HL-60 (cell line): ENCODE measurements at regions not wholly inside any gene's neighbourhood (a gene's known extent, or its start where the extent isn't known, plus 50 kb on each side); places are given as distances from the start of the nearest gene placed in this dataset.

Experiments
- DNase-seq, 2 experiments: peaks; one replicate each; pipeline ENCODE4 v3.0.0-alpha.2; 2010 to 2020; ENCODE audit warnings: low read depth in 1 of 2, low spot score in 1 of 2
- H3K27ac ChIP-seq: fragments of 250-450 bp; sonication (Bioruptor Pico); replicated peaks from 2 replicates; pipeline ENCODE4 v1.5.1; 2020; ENCODE audit warnings: mild to moderate bottlenecking, moderate library complexity
- H3K27me3 ChIP-seq: fragments of 250-450 bp; sonication (Bioruptor Pico); 2 replicates; pipeline ENCODE4 v1.5.1; 2021; ENCODE audit warnings: mild to moderate bottlenecking, moderate library complexity; ENCODE audit not compliant: insufficient read depth, poor library complexity, severe bottlenecking
- H3K4me3 ChIP-seq: replicated peaks from 2 replicates; pipeline ENCODE4 v1.5.1; 2011; ENCODE audit warnings: mild to moderate bottlenecking, control low read depth, low read length; ENCODE audit not compliant: insufficient read depth
- CTCF ChIP-seq: IDR thresholded peaks from one replicate; pipeline ENCODE4 v1.5.1; 2011; ENCODE audit warnings: low read length, control low read depth, inconsistent platforms; ENCODE audit not compliant: insufficient read depth
- GABPA ChIP-seq: IDR thresholded peaks from 2 replicates; pipeline ENCODE4 v1.6.1; 2012; ENCODE audit warnings: low read depth
- POLR2AphosphoS5 ChIP-seq: IDR thresholded peaks from 2 replicates; pipeline ENCODE4 v1.6.1; 2012; ENCODE audit warnings: low read depth
- REST ChIP-seq: IDR thresholded peaks from 2 replicates; pipeline ENCODE4 v1.6.1; 2012; ENCODE audit warnings: low read depth; ENCODE audit not compliant: insufficient replicate concordance
- SPI1 ChIP-seq: IDR thresholded peaks from 2 replicates; pipeline ENCODE4 v1.6.1; 2012; ENCODE audit warnings: low read depth, mild to moderate bottlenecking, borderline replicate concordance

- no peak for DNase-seq
- TF ChIP-seq CTCF (no peak), SPI1 (no peak), GABPA (no peak), REST (no peak), POLR2AphosphoS5 (no peak)
- no peak overlapping the region for H3K4me3 ChIP-seq
- no peak overlapping the region for H3K27ac ChIP-seq
- H3K27me3 ChIP-seq, result no peaks in the 10 kb centered on the region
These were observed 195.3 kb downstream of the UTRN start for GRCh38 chr6:144480473-144480872.

- H3K4me3 ChIP-seq, result no peak overlapping the region
- TF ChIP-seq CTCF, result no peak
- no peak for TF ChIP-seq SPI1
- TF ChIP-seq REST, result no peak
- no peak for TF ChIP-seq POLR2AphosphoS5
- TF ChIP-seq GABPA, result no peak
- DNase-seq, result no peak
- no peak overlapping the region for H3K27ac ChIP-seq
- no peaks in the 10 kb centered on the region for H3K27me3 ChIP-seq
These were observed 196.4 kb downstream of the UTRN start for GRCh38 chr6:144481527-144481926.

GRCh38 chr6:144482142-144482541, 197.0 kb downstream of the UTRN start:
- TF ChIP-seq SPI1, result peak; percentile 37; the same call in 1 of the 2 replicates
- peak; percentile 48 for TF ChIP-seq CTCF
- no peak for TF ChIP-seq REST
- TF ChIP-seq GABPA, result no peak
- TF ChIP-seq POLR2AphosphoS5, result no peak
- peak; percentile 49 to 80 for DNase-seq
- Histone ChIP-seq H3K27ac (no peak overlapping the region), H3K27me3 (no peaks in the 10 kb centered on the region), H3K4me3 (no peak overlapping the region)
